ENCODE measurements at regions not wholly inside any gene's neighbourhood (a gene's known extent, or its start where the extent isn't known, plus 50 kb on each side); places are given as distances from the start of the nearest gene placed in this dataset.

GRCh38 chr10:47081264-47081663 is 170.0 kb downstream of the PTPN20 start:
- TF ChIP-seq POLR2A (IDR thresholded peaks at IDR 0.05) (no peak), CTCF (IDR thresholded peaks at IDR 0.05) (no peak)

Data from lower leg skin (tissue), 3 donors.